ENCODE measurements at regions not wholly inside any gene's neighbourhood (a gene's known extent, or its start where the extent isn't known, plus 50 kb on each side); places are given as distances from the start of the nearest gene placed in this dataset.

DNA sequence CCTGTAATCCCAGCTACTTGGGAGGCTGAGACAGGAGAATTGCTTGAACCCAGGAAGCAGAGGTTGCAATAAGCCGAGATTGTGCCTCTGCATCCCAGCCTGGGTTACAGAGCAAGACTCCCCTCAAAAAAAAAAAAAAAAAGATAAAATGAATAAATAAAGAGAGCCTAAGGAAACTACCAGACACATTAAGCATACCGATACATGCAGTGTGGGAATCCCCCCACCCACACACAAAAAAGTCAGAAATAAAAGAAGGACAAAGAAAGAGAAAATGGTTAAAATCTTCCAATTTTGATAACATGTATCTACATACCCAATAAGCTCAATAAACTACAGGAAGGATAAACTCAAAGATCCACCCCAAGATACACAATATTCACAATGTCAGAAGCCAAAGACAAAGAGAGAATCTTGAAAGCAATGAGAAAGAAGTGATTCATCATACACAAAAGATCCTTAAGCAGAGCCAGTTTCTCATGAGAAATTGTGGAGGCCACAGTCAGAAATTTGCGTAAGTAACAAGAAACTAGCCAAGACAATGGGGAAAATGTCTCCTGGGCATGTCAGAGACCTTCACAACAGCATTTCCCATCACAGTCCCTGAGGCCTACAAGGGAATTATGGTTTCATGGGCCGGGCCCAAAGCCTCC lies 1197.0 kb downstream of the AMY1C start:
- no peak overlapping the region for H3K27ac ChIP-seq
- no peak for TF ChIP-seq ZFX (IDR thresholded peaks at IDR 0.05; ENCODE audit: borderline replicate concordance)
- TF ChIP-seq, protein P1, sequence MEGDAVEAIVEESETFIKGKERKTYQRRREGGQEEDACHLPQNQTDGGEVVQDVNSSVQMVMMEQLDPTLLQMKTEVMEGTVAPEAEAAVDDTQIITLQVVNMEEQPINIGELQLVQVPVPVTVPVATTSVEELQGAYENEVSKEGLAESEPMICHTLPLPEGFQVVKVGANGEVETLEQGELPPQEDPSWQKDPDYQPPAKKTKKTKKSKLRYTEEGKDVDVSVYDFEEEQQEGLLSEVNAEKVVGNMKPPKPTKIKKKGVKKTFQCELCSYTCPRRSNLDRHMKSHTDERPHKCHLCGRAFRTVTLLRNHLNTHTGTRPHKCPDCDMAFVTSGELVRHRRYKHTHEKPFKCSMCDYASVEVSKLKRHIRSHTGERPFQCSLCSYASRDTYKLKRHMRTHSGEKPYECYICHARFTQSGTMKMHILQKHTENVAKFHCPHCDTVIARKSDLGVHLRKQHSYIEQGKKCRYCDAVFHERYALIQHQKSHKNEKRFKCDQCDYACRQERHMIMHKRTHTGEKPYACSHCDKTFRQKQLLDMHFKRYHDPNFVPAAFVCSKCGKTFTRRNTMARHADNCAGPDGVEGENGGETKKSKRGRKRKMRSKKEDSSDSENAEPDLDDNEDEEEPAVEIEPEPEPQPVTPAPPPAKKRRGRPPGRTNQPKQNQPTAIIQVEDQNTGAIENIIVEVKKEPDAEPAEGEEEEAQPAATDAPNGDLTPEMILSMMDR (IDR thresholded peaks at IDR 0.05), result no peak

DNA sequence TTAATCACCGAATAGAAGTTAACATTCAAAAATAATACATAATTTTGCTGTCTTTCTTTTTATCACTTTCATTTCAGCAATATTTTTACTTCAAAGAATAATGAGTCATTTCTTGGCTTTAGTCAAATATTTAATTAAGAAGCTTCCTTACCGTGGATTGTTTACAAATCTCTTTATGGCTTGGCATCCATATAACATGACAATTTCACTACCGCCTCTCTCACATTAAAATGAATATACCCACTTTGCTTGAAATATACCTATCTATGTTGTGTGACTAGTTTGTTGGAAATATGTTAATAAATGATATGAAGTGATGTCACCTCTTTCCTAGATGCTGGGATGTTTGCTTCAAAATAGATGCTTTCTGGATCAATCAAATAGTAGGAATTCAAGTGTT lies 1203.9 kb downstream of the AMY1C start:
- TF ChIP-seq ZFX (IDR thresholded peaks at IDR 0.05; ENCODE audit: borderline replicate concordance), result no peak
- TF ChIP-seq, protein P1 (IDR thresholded peaks at IDR 0.05), result no peak
- H3K27ac ChIP-seq, result peak overlapping the region; percentile 90

DNA sequence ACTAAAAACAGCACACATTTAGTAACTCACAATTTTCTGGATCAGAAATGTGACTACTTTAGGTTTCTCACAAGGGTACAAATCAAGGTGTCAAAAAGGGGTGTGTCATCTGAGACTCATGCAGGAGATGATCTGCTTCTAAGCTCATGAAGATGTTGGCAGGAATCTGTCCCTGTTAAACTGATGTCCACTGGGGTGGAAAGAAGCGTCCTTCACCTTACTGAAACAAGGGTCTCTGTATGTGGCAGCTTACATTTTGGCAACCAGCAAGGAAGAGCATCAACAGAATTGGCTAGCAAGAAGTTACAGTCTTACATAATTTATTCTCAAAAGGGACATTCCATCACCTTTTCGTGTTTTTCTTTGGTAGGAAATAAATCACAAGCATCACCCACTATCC lies 1223.8 kb downstream of the AMY1C start:
- no peak for TF ChIP-seq ZFX (IDR thresholded peaks at IDR 0.05; ENCODE audit: borderline replicate concordance)
- TF ChIP-seq, protein P1 (IDR thresholded peaks at IDR 0.05), result no peak
- H3K27ac ChIP-seq, result no peak overlapping the region

DNA sequence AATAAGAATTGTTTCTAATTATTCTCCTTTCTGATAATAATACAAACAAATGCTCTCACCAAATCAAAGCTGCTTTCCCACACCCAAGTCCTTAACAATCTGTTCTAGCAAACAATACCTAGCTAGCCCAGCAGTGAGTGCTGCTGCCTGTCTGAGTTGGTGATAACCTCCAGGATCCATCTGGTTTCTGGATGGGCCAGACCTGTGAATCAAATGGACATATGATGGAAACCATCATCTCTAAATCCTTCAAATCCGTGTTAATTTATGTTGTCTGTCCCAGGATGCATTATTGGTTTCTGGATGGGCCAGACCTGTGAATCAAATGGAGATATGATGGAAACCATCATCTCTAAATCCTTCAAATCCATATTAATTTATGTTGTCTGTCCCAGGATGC lies 1230.0 kb downstream of the AMY1C start:
- no peak overlapping the region for H3K27ac ChIP-seq
- no peak for TF ChIP-seq ZFX (IDR thresholded peaks at IDR 0.05; ENCODE audit: borderline replicate concordance)
- TF ChIP-seq, protein P1 (IDR thresholded peaks at IDR 0.05), result no peak

DNA sequence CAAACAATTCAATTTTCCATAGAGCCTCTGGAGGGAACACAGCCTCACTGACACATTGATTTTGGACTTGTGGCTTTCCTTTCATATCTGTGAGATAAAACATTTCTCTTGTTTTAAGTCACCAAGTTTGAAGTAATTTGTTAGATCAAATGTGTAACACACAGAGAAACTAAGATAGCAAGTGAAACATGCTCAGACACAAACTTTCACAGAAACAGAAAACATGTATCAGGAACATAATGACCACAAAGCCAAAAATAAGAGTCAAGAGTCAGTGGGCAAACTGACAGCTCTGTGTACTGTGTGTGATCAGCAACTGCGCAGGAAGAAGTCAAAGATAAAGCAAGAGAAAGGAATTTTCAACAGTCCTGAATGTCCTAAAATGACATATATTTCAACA lies 1237.5 kb downstream of the AMY1C start:
- no peak overlapping the region for H3K27ac ChIP-seq
- TF ChIP-seq ZFX (IDR thresholded peaks at IDR 0.05; ENCODE audit: borderline replicate concordance), result no peak
- TF ChIP-seq, protein P1 (IDR thresholded peaks at IDR 0.05), result no peak

DNA sequence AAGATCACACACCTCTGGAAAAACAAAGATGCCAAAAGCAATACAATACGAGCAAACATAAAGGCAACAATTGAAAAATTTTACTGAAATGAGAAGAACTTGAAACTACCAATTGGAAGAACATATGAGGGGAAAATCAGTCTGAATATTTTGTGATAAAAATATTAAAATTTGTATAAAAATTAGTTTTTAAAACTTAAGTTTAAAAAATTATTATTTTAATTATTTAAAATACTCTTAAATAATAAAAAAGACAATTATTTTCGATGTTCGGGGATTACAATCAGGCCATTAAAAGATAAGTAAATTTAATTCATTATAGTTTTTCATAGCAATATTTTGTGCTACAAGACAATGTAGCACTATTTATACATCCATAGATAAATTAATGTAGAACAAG lies 1239.3 kb downstream of the AMY1C start:
- TF ChIP-seq, protein P1 (IDR thresholded peaks at IDR 0.05), result no peak
- TF ChIP-seq ZFX (IDR thresholded peaks at IDR 0.05; ENCODE audit: borderline replicate concordance), result no peak
- 0 out of 2 replicates have a peak overlapping the region, but pooled peaks have one; percentile 71 for H3K27ac ChIP-seq

DNA sequence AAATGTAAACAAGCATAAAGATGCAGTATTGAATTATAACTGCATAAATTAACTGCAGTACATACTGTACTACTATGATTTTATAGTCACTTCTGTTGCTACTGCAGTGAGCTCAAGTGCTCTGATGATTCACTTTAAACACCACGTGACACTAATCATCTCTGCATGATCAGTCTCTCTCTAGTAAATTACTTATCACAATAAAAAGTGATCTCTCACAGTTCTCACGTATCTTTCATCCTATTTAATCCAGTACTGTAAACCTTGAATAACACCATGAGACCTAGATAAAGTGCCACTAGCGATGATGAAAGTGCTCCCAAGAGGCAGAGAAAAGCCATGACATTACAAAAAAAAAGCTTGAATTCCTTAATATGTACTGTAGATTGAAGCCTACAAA lies 1242.0 kb downstream of the AMY1C start:
- peak overlapping the region; percentile 71 for H3K27ac ChIP-seq
- TF ChIP-seq, protein P1 (IDR thresholded peaks at IDR 0.05), result no peak
- TF ChIP-seq ZFX (IDR thresholded peaks at IDR 0.05; ENCODE audit: borderline replicate concordance), result no peak
